ENCODE measurements at regions not wholly inside any gene's neighbourhood (a gene's known extent, or its start where the extent isn't known, plus 50 kb on each side); places are given as distances from the start of the nearest gene placed in this dataset.

GRCh38 chr4:14771504-14772175 is 230.6 kb upstream of the CPEB2 start:
- H3F3A ChIP-seq (ENCODE audit: low read length, unreplicated experiment) = no peaks in the 10 kb centered on the region
- BruUV-seq (replicated peaks) = no TSS peak
- H3K27ac ChIP-seq (ENCODE audit: low read length) = no peak overlapping the region
- ATAC-seq = peak; percentile 53
- intact Hi-C loops (cut with micrococcal nuclease) = no loop called here
- H3K79me2 ChIP-seq (ENCODE audit: low read length) = no peaks in the 10 kb centered on the region
- TF ChIP-seq EZH2 (IDR thresholded peaks at IDR 0.05; ENCODE audit: low read length, unreplicated experiment) = no peak
- TF ChIP-seq CTCF (conservative IDR thresholded peaks at IDR 0.05; ENCODE audit: low read depth, low read length) = no peak
- TF ChIP-seq EZH2phosphoT487 (IDR thresholded peaks at IDR 0.05; ENCODE audit: borderline replicate concordance, low read length) = no peak
- no peak overlapping the region for H3K4me3 ChIP-seq (ENCODE audit: low read length)
- H3K9me2 ChIP-seq (replicated peaks; ENCODE audit: low read length) = no peaks in the 10 kb centered on the region
- H3K4me2 ChIP-seq (ENCODE audit: low read length) = no peak overlapping the region
- H3K9ac ChIP-seq (ENCODE audit: low read length) = no peak overlapping the region
- no peaks in the 10 kb centered on the region for H4K20me1 ChIP-seq (ENCODE audit: low read length)
- H3K36me3 ChIP-seq (ENCODE audit: low read depth, low read length) = no peaks in the 10 kb centered on the region
- no peak overlapping the region for H2AFZ ChIP-seq (ENCODE audit: low read length)
- ChIA-PET POLR2A (ENCODE audit: unreplicated experiment) (no interaction called here), CTCF (no interaction called here)
- H3K9me3 ChIP-seq (ENCODE audit: low read length) = no peaks in the 10 kb centered on the region
- H3K4me1 ChIP-seq (ENCODE audit: insufficient read depth, low read length) = no peaks in the 10 kb centered on the region
- H3K27me3 ChIP-seq (ENCODE audit: low read length) = no peaks in the 10 kb centered on the region
- DNase-seq = peak; percentile 26

GRCh38 chr4:14772388-14772787 is 229.9 kb upstream of the CPEB2 start:
- H3K4me2 ChIP-seq (ENCODE audit: low read length) = no peak overlapping the region
- no peaks in the 10 kb centered on the region for H3K9me3 ChIP-seq (ENCODE audit: low read length)

More at GRCh38 chr4:14772388-14772787, 229.9 kb upstream of the CPEB2 start:
- H3K4me1 ChIP-seq (ENCODE audit: insufficient read depth, low read length) = no peaks in the 10 kb centered on the region
- no peaks in the 10 kb centered on the region for H4K20me1 ChIP-seq (ENCODE audit: low read length)
- POLR2A ChIA-PET (ENCODE audit: unreplicated experiment) = interaction anchor here (0.7 kb wide), 1 partner anchor 1117 kb away, joined by 3 read pairs; no protein-coding TSS in a partner anchor
- ATAC-seq (no peak), DNase-seq (no peak)
- intact Hi-C loops (cut with micrococcal nuclease) = no loop called here
- H3K27ac ChIP-seq (ENCODE audit: low read length) = no peak overlapping the region
- H3K4me3 ChIP-seq (ENCODE audit: low read length) = no peak overlapping the region
- no peaks in the 10 kb centered on the region for H3K36me3 ChIP-seq (ENCODE audit: low read depth, low read length)
- H3K27me3 ChIP-seq (ENCODE audit: low read length) = no peaks in the 10 kb centered on the region
- TF ChIP-seq EZH2phosphoT487 (IDR thresholded peaks at IDR 0.05; ENCODE audit: borderline replicate concordance, low read length) = no peak
- no peak for TF ChIP-seq CTCF (conservative IDR thresholded peaks at IDR 0.05; ENCODE audit: low read depth, low read length)
- TF ChIP-seq EZH2 (IDR thresholded peaks at IDR 0.05; ENCODE audit: low read length, unreplicated experiment) = no peak
- CTCF ChIA-PET = no interaction called here
- no peaks in the 10 kb centered on the region for H3F3A ChIP-seq (ENCODE audit: low read length, unreplicated experiment)
- H3K9me2 ChIP-seq (replicated peaks; ENCODE audit: low read length) = no peaks in the 10 kb centered on the region
- H2AFZ ChIP-seq (ENCODE audit: low read length) = no peak overlapping the region
- H3K79me2 ChIP-seq (ENCODE audit: low read length) = no peaks in the 10 kb centered on the region
- no TSS peak for BruUV-seq (replicated peaks)
- H3K9ac ChIP-seq (ENCODE audit: low read length) = no peak overlapping the region
